ENCODE measurements at regions not wholly inside any gene's neighbourhood (a gene's known extent, or its start where the extent isn't known, plus 50 kb on each side); places are given as distances from the start of the nearest gene placed in this dataset.

DNA sequence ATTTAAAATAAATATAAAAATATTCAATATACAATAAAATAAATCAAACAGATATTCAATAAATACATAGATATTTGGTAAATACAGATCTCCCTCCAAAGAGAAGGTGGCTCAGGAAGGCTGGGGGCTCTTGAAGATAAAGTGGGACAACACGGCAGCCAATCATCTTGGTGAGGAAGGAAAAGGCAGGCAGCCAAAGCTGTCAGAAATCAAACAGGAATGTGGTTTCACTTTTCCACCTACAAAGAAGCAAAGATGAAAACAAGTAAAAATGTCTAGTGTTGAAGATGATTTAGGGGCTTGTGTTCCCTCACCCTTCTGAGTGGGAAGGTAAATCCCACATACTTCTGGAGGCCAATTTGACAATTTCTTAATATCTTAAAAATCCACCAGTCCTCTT, 85.7 kb downstream of the B3GNT2 start:
- DNase-seq (no peak), ATAC-seq (no peak)
- Histone ChIP-seq H3K36me3 (no peaks in the 10 kb centered on the region), H3K27ac (no peak overlapping the region), H3K9me3 (peaks cover 0 to 7% (median 0%) of the 10 kb centered on the region in 3 donors), H3K4me3 (no peak overlapping the region), H3K27me3 (no peaks in the 10 kb centered on the region), H3K4me1 (no peaks in the 10 kb centered on the region)
- in situ Hi-C loops (cut with MboI; ENCODE audit: low sequenced_read_pairs in 4 of 4): no loop called here
- TF ChIP-seq, protein P1, sequence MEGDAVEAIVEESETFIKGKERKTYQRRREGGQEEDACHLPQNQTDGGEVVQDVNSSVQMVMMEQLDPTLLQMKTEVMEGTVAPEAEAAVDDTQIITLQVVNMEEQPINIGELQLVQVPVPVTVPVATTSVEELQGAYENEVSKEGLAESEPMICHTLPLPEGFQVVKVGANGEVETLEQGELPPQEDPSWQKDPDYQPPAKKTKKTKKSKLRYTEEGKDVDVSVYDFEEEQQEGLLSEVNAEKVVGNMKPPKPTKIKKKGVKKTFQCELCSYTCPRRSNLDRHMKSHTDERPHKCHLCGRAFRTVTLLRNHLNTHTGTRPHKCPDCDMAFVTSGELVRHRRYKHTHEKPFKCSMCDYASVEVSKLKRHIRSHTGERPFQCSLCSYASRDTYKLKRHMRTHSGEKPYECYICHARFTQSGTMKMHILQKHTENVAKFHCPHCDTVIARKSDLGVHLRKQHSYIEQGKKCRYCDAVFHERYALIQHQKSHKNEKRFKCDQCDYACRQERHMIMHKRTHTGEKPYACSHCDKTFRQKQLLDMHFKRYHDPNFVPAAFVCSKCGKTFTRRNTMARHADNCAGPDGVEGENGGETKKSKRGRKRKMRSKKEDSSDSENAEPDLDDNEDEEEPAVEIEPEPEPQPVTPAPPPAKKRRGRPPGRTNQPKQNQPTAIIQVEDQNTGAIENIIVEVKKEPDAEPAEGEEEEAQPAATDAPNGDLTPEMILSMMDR (IDR thresholded peaks at IDR 0.05 in 4 of 5, conservative IDR thresholded peaks at IDR 0.05 in 1 of 5): no peak
- TF ChIP-seq POLR2A (IDR thresholded peaks at IDR 0.05): no peak
- intact Hi-C loops (cut with DNase I; ENCODE audit: low total_unique reads): no loop called here

DNA sequence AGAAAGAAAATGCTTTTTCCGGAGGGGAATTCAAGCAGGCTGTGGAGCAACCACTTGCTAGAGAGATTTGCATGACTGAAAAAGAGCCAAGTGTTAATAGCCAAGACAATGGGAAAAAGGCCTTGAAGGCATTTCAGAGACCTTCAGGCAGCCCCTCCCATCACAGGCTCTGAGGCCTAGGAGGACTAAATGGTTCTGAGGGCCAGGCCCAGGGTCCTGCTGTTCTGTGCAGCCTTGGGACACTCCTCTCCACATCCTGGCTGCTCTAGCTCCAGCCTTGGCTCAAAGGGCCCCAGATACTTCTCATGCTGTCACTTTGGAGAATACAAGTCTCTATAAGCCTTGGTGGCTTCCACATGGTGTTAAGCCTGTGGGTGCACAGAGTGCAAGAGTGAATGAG, 81.8 kb downstream of the B3GNT2 start:
- Histone ChIP-seq H3K4me3 (no peak overlapping the region), H3K27me3 (no peaks in the 10 kb centered on the region), H3K9me3 (no peaks in the 10 kb centered on the region), H3K36me3 (no peaks in the 10 kb centered on the region), H3K27ac (no peak overlapping the region), H3K4me1 (no peaks in the 10 kb centered on the region)
- no peak for ATAC-seq
- in situ Hi-C loops (cut with MboI; ENCODE audit: low sequenced_read_pairs in 4 of 4): no loop called here
- TF ChIP-seq, protein P1 (IDR thresholded peaks at IDR 0.05 in 4 of 5, conservative IDR thresholded peaks at IDR 0.05 in 1 of 5): no peak
- no peak for TF ChIP-seq POLR2A (IDR thresholded peaks at IDR 0.05)
- intact Hi-C loops (cut with DNase I; ENCODE audit: low total_unique reads): no loop called here
- DNase-seq: no peak

Measured in gastrocnemius medialis (tissue), 4 donors.